AG04449 (cell line): ENCODE measurements at regions not wholly inside any gene's neighbourhood (a gene's known extent, or its start where the extent isn't known, plus 50 kb on each side); places are given as distances from the start of the nearest gene placed in this dataset.

Experiments used
- CTCF ChIA-PET: fragments of 350-600 bp; formaldehyde crosslinking; extraction: SDS; loops from one replicate; lab custom pipeline; 2021; ENCODE audit warnings: antibody characterized with exemption; lab: Yijun Ruan, JAX
- POLR2A ChIA-PET: fragments of 400-600, 350-600 bp; formaldehyde crosslinking; extraction: SDS; loops from one replicate; lab custom pipeline; 2020; ENCODE audit warnings: antibody characterized with exemption, inconsistent platforms; lab: Yijun Ruan, JAX
- DNase-seq: peaks from one replicate; pipeline ENCODE4 v3.0.0-alpha.2; 2010; ENCODE audit warnings: low read depth, low spot score
- H3K4me3 ChIP-seq: 2 replicates; pipeline ENCODE4 v1.5.1; 2011; ENCODE audit warnings: low read depth, mild to moderate bottlenecking, control low read depth, low read length
- TF ChIP-seq, protein P1 (sequence below): IDR thresholded peaks from one replicate; pipeline ENCODE4 v1.5.1; 2011; ENCODE audit warnings: mild to moderate bottlenecking, moderate library complexity, low read length, control low read depth, inconsistent platforms; ENCODE audit not compliant: insufficient read depth; ENCODE audit errors: missing control alignments

- ChIA-PET CTCF (no interaction called here), POLR2A (no interaction called here)
- no peak overlapping the region for H3K4me3 ChIP-seq
- TF ChIP-seq, protein P1, sequence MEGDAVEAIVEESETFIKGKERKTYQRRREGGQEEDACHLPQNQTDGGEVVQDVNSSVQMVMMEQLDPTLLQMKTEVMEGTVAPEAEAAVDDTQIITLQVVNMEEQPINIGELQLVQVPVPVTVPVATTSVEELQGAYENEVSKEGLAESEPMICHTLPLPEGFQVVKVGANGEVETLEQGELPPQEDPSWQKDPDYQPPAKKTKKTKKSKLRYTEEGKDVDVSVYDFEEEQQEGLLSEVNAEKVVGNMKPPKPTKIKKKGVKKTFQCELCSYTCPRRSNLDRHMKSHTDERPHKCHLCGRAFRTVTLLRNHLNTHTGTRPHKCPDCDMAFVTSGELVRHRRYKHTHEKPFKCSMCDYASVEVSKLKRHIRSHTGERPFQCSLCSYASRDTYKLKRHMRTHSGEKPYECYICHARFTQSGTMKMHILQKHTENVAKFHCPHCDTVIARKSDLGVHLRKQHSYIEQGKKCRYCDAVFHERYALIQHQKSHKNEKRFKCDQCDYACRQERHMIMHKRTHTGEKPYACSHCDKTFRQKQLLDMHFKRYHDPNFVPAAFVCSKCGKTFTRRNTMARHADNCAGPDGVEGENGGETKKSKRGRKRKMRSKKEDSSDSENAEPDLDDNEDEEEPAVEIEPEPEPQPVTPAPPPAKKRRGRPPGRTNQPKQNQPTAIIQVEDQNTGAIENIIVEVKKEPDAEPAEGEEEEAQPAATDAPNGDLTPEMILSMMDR = no peak
- DNase-seq = no peak
These were observed 372.2 kb downstream of the VGLL3 start for GRCh38 chr3:86618706-86619105.

DNA sequence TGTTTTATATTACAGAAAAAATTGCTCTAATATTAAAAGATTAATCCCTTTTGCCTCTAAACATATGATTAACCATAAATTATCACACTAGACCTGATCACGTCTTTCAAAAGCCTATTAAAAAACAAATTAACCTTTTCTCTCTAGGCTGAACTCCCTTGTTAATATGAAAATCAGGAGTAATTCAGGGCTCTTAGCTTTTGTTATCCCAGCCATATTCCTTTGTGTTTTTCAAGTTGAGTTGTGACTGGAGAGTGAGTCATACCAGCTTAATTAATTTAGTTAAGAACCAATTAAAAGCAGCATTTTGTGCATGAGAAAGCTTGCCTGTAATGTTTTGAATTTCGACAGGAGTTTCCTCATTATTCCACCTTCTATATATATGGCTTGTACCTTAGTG lies 385.8 kb downstream of the VGLL3 start:
- no peak overlapping the region for H3K4me3 ChIP-seq
- POLR2A ChIA-PET = no interaction called here
- no peak for DNase-seq
- CTCF ChIA-PET = interaction anchor here (1.2 kb wide), 1 partner anchor 97 kb away, joined by 3 read pairs; no protein-coding TSS in a partner anchor
- TF ChIP-seq, protein P1 = no peak

DNA sequence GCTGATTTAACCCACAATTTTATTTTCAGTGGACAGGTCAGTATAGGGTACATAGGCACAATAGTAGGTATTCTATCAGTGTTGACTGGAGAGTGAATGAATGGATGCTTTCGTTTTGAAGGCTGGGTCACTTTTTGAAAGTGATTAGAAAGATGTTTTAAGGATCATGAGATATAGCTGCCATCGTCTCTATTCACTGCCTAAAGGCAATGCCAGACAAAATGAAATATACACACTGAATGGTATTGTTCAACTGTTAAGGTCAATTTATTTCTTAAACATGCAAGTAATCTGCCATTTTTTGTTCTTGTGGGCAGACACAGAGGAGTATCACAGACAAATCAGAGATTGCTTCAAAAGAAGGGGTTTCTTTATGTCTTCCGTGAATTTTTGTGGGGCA lies 395.3 kb downstream of the VGLL3 start:
- H3K4me3 ChIP-seq = no peak overlapping the region
- no peak for DNase-seq
- CTCF ChIA-PET = no interaction called here
- POLR2A ChIA-PET = no interaction called here
- TF ChIP-seq, protein P1 = no peak

DNA sequence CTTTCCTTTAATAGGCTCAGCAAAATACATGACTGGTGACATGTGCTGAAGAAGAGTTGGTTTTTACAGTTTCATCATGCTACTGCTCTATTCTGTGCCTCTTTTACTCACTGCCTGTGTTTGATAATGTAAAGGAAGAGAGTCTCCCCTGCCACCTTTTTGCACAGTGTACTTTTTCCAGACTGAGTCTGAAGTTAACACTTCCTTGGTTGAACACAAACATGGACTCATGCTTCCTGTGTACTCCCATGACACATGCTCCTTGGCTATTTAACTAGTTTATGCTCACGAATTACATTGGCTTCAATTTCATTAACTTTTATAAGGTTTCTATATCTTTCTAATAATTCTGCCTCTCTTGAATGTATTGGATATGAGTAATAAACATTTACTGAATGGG lies 396.1 kb downstream of the VGLL3 start:
- no peak for DNase-seq
- POLR2A ChIA-PET = no interaction called here
- no peak overlapping the region for H3K4me3 ChIP-seq
- TF ChIP-seq, protein P1 = no peak
- CTCF ChIA-PET = no interaction called here

DNA sequence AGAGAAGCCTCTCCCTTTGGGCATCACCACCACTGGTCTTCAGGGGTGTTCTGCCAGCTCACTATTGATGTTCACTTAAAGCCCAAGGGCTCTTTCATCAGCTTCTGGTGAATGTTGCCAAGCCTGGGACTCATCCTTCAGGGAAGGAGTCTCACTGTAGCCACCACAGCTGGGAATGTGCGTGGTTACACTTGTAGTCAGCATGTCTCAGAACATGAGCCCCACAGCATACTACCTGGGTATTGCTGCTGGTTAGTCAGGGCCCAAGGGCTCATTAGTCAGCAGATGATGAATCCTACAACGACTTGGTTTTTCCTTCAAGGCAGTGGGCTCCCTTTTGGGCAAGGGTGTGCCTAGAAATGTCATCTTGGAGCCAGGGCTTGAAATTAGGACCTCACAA lies 412.9 kb downstream of the VGLL3 start:
- ChIA-PET POLR2A (no interaction called here), CTCF (no interaction called here)
- H3K4me3 ChIP-seq = no peak overlapping the region
- DNase-seq = no peak
- TF ChIP-seq, protein P1 = no peak

GRCh38 chr3:86563400-86563970 lies 427.5 kb downstream of the VGLL3 start:
- CTCF ChIA-PET = interaction anchor here (0.9 to 1.9 kb wide), 7 partner anchors 8 to 742 kb away, joined by 3 to 5 read pairs (median 3); no protein-coding TSS in a partner anchor
- H3K4me3 ChIP-seq = no peak overlapping the region
- peak; percentile 4 for DNase-seq

More at GRCh38 chr3:86563400-86563970, 427.5 kb downstream of the VGLL3 start:
- POLR2A ChIA-PET = no interaction called here
- TF ChIP-seq, protein P1 = peak; percentile 39
